DMS 273 (cell line): ENCODE measurements at regions not wholly inside any gene's neighbourhood (a gene's known extent, or its start where the extent isn't known, plus 50 kb on each side); places are given as distances from the start of the nearest gene placed in this dataset.

Experiments used
- DNase-seq: peaks from one replicate; lab custom pipeline; 2025; ENCODE audit not compliant: unreplicated experiment; lab: John Stamatoyannopoulos, UW

DNA sequence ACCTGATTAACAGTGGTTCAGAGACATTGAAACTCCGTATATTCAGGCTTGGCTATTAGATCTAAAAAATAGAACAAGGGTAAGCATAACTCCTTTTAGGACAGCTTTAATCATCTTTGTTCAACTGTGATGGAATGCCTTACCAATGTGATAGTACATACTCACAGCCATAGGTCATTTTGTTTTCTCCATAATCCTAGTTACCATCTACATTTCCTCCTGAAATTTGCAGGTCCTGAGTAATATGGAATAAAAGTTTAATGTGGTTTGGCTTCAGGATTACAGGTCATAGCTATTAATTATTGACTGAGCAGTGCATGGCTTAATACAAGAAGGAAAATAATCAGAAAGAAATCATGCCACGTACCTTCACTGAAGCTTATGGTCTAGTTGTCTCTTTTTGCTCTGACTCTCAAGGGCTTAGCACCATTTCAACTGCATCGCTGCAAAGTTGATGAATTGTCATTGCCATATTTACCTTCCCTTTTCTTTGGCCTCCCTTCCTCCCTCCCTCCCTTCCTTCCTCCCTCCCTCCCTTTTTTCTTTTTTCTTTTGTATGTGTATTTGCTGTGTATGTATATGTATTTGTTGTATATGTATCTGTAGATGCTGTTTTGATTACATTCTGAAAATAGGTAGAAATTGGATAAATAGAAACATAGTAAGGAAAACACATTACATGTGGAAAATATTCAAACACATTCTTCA lies 250.9 kb upstream of the ZNF608 start:
- no peak for DNase-seq

DNA sequence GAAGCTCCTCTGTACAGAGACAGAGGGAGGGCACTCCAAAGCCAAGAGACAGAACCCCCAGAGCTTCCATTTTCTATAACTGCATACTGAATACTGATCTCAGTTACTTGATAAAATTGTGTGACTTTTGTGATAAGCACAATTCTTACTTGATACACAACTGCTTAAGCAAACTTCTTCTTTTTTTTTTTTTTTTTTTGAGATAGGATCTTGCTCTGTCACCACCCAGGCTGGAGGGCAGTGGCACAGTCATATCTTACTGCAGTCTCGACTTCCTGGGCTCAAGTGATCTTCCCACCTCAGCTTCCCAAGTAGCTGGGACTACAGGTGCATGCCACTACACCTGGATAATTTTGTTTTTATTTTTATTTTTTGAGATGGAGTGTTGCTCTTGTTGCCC lies 252.1 kb upstream of the ZNF608 start:
- no peak for DNase-seq

DNA sequence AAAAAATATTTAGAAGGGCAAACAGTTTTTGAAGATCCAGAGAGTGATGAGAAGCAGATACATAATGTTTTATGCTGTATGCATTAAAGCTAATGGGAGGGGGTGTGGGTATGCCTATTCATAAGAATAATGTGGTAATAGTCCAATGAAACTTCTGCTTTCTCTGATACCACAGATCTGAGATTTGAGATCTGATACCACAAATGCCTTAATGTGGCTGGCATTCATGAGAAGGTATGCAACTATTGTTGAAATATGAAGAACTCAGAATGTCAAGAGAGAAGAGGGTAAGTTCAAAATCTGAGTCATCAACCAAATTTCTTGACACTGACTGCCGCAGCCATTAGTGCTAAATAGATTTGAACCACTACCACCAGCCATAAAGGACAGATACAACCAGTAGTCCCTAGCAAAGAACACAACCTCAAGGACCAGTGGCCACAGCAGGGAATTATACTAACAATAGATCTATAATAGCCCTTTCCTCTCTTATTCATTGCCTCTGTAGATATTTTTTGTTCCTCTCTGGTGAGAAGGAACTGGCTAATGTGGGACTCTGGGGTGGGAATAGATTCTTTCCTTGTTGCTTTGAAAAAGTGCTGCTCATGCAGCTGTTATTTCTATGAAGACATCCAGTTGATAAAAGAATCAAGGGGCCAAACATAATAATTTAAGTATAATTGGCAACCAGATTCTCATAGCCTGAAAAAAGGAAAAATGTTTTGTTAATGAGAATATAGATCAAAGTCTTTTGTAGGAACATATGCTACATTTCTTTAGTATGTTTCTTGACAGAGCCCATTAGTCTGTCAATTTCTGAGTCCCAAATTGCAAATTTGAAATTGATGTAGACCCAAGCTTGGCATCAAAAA lies 256.5 kb upstream of the ZNF608 start:
- no peak for DNase-seq

DNA sequence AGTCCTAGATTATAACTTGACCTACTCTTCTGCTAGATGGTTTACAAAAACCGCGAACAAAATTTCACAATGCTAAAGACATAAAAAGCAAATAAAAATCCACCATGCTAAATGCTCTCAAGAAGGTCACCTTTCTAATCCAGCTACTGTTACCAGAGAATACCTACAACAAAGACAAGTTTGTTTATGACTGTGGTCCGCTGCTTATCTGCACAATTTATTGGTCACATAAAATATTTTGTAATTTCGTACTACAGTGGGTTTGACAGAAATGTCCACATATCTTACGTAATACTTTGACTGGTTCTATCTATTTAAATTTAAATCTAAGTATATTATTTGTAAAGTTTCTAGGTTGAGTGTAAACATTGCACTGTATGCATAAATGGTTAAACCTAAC lies 257.6 kb upstream of the ZNF608 start:
- no peak for DNase-seq

DNA sequence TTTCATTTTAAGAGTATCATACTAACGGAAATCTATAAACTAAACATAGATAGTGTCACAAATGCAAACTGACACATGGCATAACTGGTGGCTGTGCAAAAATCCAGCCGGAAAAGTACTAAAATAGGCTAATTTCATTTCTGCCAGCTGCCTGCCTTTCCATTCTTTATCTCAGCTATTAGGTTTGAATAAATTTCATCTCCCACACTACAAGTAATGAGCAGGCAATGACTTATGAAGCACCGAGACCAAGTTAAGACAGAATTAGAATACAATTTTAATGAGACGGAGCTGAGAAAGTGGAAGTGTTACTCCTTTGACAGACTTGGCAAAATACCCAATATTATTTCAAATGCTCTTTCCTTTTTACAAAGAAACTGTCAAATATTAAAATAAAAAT lies 258.8 kb upstream of the ZNF608 start:
- no peak for DNase-seq

DNA sequence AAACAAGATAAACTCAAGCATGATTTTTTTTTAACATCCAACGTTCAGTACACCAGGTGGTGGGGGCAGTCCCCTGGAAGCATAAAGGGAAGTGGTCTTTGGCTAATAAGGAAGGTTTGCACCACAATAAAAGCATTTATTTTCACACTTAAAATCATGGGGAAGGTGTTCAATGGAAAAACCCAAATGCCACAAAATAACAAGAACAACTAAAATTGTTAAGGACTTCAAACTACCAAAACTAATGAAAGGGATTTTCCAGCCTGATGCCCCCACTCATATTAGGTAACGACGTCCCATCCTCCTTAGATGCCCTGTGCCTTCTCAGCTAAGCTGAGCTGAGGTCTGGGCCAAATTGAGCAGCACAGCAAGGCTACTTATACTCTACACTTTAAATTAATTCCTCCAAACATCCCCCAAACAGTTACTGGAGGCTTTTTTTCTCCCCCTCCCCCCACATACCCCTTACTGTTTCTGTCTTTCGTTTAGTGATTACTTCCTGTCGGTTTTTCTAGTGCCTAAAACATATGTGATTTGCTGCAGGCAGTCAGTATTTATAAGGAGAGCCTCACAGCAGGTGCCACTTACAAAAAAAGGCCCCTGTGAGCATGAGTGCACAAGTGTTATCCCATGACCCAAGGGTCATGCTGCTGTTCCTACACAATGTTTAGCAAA lies 259.7 kb upstream of the ZNF608 start:
- DNase-seq = no peak

DNA sequence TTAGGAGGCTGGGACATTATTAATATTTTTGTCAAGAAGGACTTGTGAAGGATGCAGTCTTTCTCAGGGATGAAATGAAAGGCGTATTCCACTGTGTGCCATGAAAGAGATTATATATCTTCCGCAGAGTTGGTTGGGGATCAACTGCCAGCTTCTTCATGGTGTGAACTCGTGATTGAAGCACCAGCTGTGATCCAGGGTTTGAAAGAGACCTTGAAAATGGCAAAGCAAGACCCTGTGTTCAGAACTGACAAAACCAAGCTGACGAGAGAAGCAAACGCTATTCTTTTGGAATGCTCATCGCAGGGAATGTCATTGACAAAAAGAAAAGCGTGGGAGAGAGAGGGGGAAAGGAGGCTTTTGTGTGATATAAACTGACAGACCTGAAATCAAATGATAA lies 263.9 kb upstream of the ZNF608 start:
- no peak for DNase-seq

DNA sequence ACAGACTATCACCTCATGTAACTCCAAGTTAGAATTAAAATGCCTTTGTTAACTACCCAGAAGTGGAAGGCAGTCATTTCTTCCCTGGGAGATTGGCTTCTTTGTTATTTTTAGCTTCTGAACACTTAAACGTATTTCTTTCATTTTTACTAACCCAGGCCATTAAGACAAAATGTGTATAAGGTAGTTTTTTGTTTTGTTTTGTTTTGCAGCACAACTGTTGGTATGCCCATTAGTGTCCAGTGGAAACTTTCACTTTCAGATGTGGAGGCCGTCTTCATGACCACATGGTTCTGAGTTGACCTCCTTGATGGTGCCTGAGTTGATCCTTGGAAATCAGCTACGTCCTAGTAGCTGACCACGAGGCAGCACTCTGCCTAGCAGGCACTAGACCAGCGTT lies 264.6 kb upstream of the ZNF608 start:
- DNase-seq = no peak

DNA sequence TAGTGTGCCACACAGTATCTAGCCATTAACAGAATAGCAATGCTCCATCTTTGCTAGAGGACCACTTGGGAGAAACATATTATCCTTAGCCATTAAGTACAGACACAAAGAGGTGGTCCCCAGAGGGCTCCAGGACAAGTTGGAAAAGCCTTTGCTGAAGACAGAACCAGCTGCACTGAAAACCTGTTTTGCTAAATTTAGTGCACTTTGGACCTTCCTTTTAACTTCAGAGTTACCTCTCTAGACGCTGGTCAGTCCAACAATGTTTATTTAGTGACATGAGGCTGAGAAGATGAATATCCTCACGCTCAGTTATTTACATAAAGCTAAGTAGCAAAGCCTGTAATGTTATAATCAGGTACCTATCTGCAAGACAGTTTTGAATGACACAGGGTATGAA lies 265.0 kb upstream of the ZNF608 start:
- no peak for DNase-seq

DNA sequence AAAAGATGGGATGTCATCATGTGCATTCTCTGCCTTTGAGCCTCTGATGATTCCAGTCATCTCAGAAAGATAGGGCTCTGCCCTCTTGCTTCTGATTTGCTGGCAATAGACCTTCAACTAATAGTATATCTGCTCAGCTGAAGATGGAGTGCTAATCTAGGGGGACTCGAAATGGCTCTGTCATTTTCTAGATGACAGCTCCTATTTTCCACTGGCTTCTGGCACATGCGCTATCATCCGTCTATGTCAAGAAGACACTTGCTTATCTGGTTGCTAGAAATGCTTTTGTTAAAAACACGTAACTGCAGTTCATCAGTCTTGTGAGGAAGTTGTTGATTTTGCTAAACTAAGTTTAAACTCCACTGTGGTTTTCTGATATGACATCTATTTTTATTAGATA lies 265.5 kb upstream of the ZNF608 start:
- DNase-seq = no peak

DNA sequence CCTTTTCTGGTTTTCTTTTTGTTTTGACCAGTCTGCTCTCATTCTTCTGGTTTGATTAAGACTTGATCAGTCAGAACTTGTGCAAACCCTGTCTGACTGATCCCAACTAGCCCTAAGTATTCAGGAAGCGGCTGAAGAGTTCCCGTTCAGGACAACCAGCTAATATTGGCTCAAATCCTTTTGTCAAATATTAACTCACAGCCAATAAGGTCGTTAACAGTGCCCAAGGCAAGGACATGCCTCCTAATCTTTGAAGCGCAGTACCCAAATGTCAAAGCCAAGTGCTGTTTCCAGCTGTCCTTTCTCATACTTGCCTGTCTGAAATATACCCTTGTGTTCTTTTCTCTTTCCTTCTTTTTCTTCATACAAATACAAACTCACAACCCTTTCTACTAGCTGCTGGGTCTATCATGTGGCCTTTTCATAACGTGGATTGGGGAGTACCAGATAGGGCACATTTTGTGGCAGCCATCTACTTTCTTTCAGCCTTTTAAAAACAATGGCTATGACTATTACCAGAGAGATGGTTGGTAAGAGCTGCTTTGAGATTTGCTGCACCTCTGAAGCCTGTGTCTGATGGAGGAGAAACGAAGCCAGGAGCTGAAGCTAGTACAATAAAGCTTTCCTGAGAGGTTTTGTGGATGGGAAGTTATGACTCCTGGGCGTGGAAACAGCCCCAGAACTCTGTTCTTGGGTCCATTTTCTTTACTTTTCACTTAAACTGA lies 266.4 kb upstream of the ZNF608 start:
- no peak for DNase-seq

DNA sequence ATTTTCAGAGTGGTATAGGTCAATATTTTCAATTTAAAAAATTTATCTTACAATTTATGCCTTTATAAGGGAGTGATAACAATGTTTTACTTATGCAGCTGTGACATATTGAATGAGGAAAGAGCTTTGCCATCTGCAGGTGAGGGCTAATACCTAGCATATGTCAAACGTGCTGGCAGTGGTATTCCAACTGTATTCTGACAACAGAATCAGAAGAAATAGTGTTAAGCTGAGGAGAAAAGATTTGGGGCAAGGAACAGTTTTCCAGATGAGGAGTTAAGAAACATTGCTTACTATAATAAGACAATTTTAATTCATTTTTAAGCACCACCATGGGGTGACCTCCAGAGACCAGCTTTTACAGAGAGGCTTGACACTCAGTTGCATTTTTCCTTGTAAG lies 267.8 kb upstream of the ZNF608 start:
- DNase-seq = no peak

DNA sequence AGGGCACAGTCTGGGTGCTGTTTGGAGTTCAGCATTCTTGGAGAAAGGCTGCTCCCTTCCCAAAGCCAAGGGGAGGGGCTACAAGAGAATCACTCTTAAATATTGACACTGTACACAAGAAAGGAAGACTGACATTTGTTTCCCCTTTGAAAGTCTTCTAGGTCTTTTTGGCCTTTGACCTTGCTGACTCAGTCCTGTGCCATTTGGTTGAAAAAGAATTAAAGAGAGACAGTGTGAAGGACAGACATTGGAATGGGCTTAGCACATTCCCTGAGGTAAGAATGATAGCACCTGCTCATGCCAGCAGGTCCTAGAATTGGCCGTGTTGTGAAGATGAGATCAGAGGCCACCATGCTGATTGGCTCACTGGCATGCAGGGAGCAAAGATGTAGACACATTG lies 271.4 kb upstream of the ZNF608 start:
- no peak for DNase-seq

DNA sequence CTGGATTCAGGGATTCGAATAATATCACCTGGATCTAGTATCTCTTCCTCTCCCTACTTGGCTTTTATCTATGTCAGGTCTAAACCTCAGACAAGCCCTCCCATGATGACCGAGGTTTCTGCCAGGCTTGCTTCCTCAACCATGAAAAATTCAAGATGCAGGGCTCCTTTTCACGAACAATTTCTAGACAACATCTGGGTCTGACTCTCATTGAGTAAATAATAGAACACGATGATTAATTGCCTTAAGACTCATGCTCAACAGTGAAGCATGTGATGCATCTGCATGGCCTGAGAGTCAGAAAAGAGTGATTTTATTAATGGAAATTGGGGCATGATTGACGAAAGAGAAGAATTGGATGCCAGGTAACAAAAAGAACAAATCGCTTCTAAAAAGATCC lies 277.2 kb upstream of the ZNF608 start:
- DNase-seq = no peak

DNA sequence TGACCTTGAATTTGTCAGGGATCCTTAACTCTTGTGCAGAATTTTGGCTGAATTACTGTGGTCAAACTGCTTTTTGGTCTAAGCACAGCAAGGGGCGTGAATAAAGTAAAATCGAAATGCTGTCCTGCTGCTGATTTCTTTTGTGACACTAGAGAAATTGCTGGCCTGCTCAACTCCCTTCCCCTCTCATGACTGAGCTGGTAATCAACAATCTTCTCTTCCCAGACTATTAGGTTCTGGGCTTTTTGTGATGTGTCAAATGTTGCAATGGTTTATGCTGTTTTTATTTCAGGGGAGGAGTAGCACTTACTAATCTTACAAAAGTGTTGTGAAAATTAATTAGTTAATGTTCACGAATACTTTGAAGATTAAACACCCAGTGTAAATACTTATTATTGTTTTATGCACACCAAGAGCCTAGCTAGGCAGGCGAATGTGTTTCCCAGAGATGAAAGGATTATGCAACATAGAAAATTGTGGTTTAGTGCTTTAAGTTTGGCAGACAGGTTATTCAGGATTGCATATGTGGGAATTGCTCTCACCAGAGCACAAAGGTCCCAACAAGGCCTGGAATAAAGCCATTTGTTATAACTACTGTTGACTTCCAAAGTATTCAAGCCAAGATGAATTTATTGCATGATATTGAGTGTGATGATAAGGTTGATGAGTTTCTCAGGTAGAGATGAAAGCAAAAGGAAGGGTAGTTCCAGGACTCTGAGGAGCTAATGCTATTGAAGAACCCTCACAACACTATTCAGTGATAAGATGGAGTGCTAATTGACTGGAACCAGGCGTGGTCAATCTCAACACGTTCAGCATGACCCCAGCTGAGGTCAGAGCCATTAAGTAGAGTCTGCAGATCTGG lies 280.7 kb upstream of the ZNF608 start:
- no peak for DNase-seq

DNA sequence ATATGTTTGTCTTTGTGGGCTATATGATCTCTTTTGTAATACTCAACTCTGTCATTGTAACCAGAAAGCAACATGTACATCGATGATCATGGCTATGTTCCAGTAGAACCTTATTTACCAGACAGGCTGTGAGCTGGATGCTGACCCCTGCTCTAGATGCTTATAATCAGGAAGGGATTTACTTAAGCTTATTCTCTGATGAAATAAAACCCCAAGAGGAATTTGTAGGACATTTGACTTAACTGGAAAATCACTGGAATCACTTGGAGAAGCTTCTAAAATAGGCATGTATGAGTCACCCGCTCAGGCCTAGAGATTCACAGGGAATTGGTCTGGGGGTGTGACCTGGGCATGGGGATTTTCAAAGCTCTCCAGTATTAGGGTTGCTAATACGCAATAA lies 285.8 kb upstream of the ZNF608 start:
- no peak for DNase-seq

DNA sequence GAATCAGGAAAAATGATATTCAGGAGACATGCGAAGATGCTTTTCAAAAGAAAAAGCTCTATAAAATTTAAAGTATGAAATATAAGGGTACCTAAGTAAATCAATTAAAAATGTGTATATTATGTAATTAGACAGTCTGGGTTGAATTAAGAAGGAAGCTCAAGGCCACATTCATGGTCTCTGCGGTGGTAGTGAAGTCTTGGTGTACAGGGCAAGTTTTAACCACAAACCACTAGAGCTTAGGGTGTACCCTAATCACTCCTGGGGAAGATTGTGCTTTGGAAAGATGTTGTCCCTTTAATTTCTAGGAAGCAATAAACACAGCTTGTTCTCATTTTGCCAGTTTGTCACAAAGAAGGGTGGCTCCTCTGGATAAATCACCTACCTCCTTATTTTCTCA lies 287.2 kb upstream of the ZNF608 start:
- DNase-seq = no peak

DNA sequence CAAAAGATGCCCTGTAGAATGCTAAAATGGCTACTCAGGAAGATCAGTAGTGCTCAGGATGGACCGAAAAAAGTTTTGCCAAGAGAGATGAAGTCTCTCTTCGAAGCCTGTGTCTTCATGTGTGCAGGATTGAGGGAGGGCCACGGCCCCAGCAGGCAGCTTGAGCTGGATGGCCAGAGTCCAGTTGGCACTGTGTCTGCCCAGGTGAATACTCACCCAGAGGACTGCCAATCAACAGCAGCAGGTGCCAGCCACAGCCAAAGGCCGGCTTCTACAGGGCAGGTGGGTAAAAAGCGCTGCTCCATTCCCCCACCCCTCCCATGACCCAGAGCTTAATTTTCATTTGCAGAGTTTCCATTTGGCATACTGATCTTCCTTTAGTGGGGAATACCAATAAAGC lies 287.9 kb upstream of the ZNF608 start:
- DNase-seq = no peak

DNA sequence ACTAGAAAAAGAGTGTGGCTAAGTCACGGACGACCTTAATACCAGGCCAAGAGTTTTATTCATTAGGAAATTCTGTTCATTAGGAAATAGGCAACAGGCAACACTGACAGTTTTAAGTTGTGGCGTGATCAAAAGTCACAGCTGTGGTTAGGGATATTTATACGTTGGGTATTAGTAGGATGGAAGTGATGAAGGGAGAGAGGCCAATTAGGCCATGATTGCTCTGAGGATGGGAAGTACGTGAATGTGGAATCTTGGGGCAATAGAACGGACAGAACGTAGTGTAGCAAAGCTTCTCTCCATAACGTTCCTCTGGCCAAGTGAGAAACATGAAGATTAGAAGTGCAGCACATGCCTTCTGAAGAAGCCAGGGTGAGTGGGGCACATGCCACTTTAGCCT lies 290.1 kb upstream of the ZNF608 start:
- DNase-seq = no peak

DNA sequence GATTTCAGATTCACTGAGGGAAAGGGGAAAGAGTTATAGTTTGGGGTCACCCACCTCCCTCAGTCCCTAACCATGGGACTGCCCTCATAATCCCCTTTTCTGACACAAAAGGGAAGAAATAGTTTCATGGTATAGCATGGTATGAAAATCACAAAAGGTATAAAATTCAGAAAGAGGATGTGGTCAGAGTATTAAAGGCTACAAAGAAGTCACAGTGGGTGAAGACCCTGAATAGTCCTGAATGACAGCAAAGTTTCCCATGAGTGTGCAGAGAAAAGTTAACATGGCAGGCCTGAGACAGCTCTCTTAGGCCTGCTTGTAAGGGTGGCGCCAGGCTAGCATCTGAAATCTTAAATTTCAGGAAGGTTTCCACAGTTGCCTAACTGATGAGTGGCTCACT lies 290.6 kb upstream of the ZNF608 start:
- DNase-seq = no peak

DNA sequence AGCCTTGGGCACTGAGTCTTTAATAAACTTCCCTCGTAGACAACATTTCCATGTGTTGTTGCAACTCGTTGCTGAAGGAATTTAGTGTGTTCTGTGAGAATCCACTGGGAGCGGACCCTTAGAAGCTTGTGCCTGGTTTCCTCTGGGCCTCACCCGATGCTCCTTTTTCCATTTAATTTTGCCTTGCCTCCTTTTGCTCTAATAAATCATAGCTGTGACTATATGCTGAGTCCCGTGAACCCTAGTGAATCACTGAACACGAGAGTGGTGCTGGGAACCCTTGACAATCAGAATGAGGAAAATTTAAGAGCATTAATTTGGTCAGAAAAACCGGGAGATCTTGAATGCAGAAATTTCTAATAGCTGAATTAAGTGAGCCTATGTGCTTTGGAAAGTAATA lies 291.1 kb upstream of the ZNF608 start:
- no peak for DNase-seq
